H1 (cell line): ENCODE measurements at regions not wholly inside any gene's neighbourhood (a gene's known extent, or its start where the extent isn't known, plus 50 kb on each side); places are given as distances from the start of the nearest gene placed in this dataset.

Source experiments
- CTCF ChIA-PET: fragments of 300-600 bp; sonication (Branson Sonifier 250); formaldehyde crosslinking; loops from one replicate; lab custom pipeline; 2021; ENCODE audit not compliant: partially characterized antibody; lab: Charles Lee
- POLR2A ChIA-PET: fragments of 300-600 bp; sonication (Branson Sonifier 250); formaldehyde crosslinking; loops from one replicate; lab custom pipeline; 2021; ENCODE audit warnings: inconsistent platforms; ENCODE audit not compliant: partially characterized antibody; lab: Charles Lee
- DNase-seq, 2 experiments: peaks; one replicate each; pipeline versions ENCODE4 v3.0.0 to v3.0.0-alpha.2; 2010 to 2022; ENCODE audit warnings: low spot score in 2 of 2, low read depth in 1 of 2, mixed read lengths in 1 of 2
- FAIRE-seq: peaks from 2 replicates; lab custom pipeline; 2011; peaks lifted over from hg19 to GRCh38; lab: Jason Lieb, UNC
- H2AFZ ChIP-seq: 2 replicates; pipeline ENCODE4 v1.8.1; 2012; ENCODE audit warnings: low read length, inconsistent platforms
- H2AK5ac ChIP-seq: 2 replicates; pipeline ENCODE4 v1.6.1; 2013; ENCODE audit warnings: low read depth, low read length
- H2BK120ac ChIP-seq: replicated peaks from 2 replicates; pipeline ENCODE3; 2013; ENCODE audit warnings: low read depth, low read length, inconsistent platforms
- H2BK12ac ChIP-seq: 2 replicates; pipeline ENCODE4 v1.6.1; 2013; ENCODE audit warnings: low read depth, low read length
- H2BK15ac ChIP-seq: 2 replicates; pipeline ENCODE4 v1.6.1; 2013; ENCODE audit warnings: low read length
- H2BK20ac ChIP-seq: 2 replicates; pipeline ENCODE4 v1.6.1; 2013; ENCODE audit warnings: low read length
- H2BK5ac ChIP-seq: 2 replicates; pipeline ENCODE4 v1.6.1; 2013; ENCODE audit warnings: low read depth, low read length
- H3K14ac ChIP-seq: 2 replicates; pipeline ENCODE4 v1.6.1; 2013; ENCODE audit warnings: inconsistent platforms; ENCODE audit not compliant: insufficient read length
- H3K18ac ChIP-seq: 2 replicates; pipeline ENCODE4 v1.6.1; 2013; ENCODE audit warnings: low read length; ENCODE audit errors: extremely low read depth
- H3K23ac ChIP-seq: 2 replicates; pipeline ENCODE4 v1.6.1; 2013; ENCODE audit warnings: inconsistent platforms; ENCODE audit not compliant: insufficient read length
- H3K23me2 ChIP-seq: 2 replicates; pipeline ENCODE4 v1.6.1; 2013; ENCODE audit warnings: low read depth, low read length
- H3K27ac ChIP-seq: 2 replicates; pipeline ENCODE4 v1.6.1; 2011; ENCODE audit warnings: low read depth, low read length, inconsistent platforms
- H3K27me3 ChIP-seq, 4 experiments: replicated peaks in 1 of 4; 1 replicate in 1 of 4; 2 replicates in 3 of 4; pipeline versions ENCODE4 v1.6.1 to v1.8.1; 2011 to 2013; ENCODE audit warnings: low read length in 3 of 4, mild to moderate bottlenecking in 3 of 4, inconsistent platforms in 2 of 4, mixed read lengths in 2 of 4, moderate library complexity in 1 of 4; ENCODE audit not compliant: control insufficient read depth in 3 of 4, insufficient read depth in 3 of 4; ENCODE audit errors: extremely low read depth in 1 of 4
- H3K36me3 ChIP-seq, 4 experiments: 2 replicates each; pipeline versions ENCODE4 v1.6.1 to v1.8.1; 2011 to 2013; ENCODE audit warnings: mild to moderate bottlenecking in 4 of 4, low read length in 3 of 4, moderate library complexity in 2 of 4, control low read depth in 1 of 4, inconsistent platforms in 1 of 4; ENCODE audit not compliant: insufficient read depth in 4 of 4, control insufficient read depth in 2 of 4
- H3K4ac ChIP-seq: replicated peaks from 2 replicates; pipeline ENCODE3; 2013; ENCODE audit warnings: low read length, low read depth, mixed read lengths, inconsistent platforms; ENCODE audit not compliant: insufficient read length
- H3K4me1 ChIP-seq, 4 experiments: replicated peaks in 1 of 4; 1 replicate in 1 of 4; 2 replicates in 3 of 4; pipeline versions ENCODE4 v1.6.1 to v1.8.1; 2011 to 2013; ENCODE audit warnings: low read length in 3 of 4, inconsistent platforms in 2 of 4, mixed read lengths in 1 of 4; ENCODE audit not compliant: insufficient read depth in 4 of 4, control insufficient read depth in 3 of 4
- H3K4me2 ChIP-seq, 2 experiments: 2 replicates each; pipeline versions ENCODE4 v1.6.1 to v1.8.1; 2011 to 2013; ENCODE audit warnings: low read depth in 2 of 2, low read length in 2 of 2, control low read depth in 1 of 2, inconsistent platforms in 1 of 2, mild to moderate bottlenecking in 1 of 2; ENCODE audit not compliant: insufficient read depth in 1 of 2
- H3K4me3 ChIP-seq, 4 experiments: fragments of 200-600, 300-600 bp in 1 of 4; sonication (generic), shearing (Covaris generic), sonication (Bioruptor Twin) in 1 of 4; 2 replicates each; pipeline versions ENCODE4 v1.5.1 to v1.8.1; 2011 to 2016; ENCODE audit warnings: low read length in 4 of 4, low read depth in 3 of 4, control low read depth in 2 of 4, inconsistent platforms in 2 of 4, mild to moderate bottlenecking in 2 of 4, mixed read lengths in 1 of 4, moderate library complexity in 1 of 4; ENCODE audit not compliant: insufficient read depth in 2 of 4; ENCODE audit errors: extremely low read depth in 1 of 4
- H3K56ac ChIP-seq: replicated peaks from 2 replicates; pipeline ENCODE3; 2013; ENCODE audit warnings: low read depth, mild to moderate bottlenecking, mixed read lengths, low read length, inconsistent platforms; ENCODE audit not compliant: insufficient read length
- H3K79me1 ChIP-seq: 2 replicates; pipeline ENCODE4 v1.6.1; 2013; ENCODE audit warnings: low read depth, low read length, control low read depth
- H3K79me2 ChIP-seq, 2 experiments: 2 replicates each; pipeline versions ENCODE4 v1.6.1 to v1.8.1; 2012 to 2013; ENCODE audit warnings: low read length in 2 of 2, mild to moderate bottlenecking in 2 of 2, inconsistent platforms in 1 of 2; ENCODE audit not compliant: insufficient read depth in 2 of 2, control insufficient read depth in 1 of 2
- H3K9ac ChIP-seq, 4 experiments: replicated peaks in 1 of 4; 1 replicate in 1 of 4; 2 replicates in 3 of 4; pipeline versions ENCODE4 v1.6.1 to v1.8.1; 2011 to 2013; ENCODE audit warnings: low read depth in 3 of 4, low read length in 3 of 4, control low read depth in 2 of 4, mild to moderate bottlenecking in 2 of 4, moderate library complexity in 2 of 4, inconsistent platforms in 1 of 4; ENCODE audit errors: extremely low read depth in 1 of 4
- H3K9me3 ChIP-seq, 2 experiments: 2 replicates each; pipeline versions ENCODE4 v1.6.1 to v1.8.1; 2012 to 2013; ENCODE audit warnings: mild to moderate bottlenecking in 2 of 2, moderate library complexity in 2 of 2, control low read depth in 1 of 2, inconsistent platforms in 1 of 2, low read depth in 1 of 2, low read length in 1 of 2, mixed read lengths in 1 of 2; ENCODE audit not compliant: insufficient read depth in 2 of 2
- H4K20me1 ChIP-seq, 2 experiments: replicated peaks in 1 of 2; 2 replicates each; pipeline versions ENCODE3 to v1.8.1; 2011 to 2013; ENCODE audit warnings: inconsistent platforms in 2 of 2, low read length in 2 of 2, mild to moderate bottlenecking in 1 of 2; ENCODE audit not compliant: insufficient read depth in 2 of 2, control insufficient read depth in 1 of 2
- H4K5ac ChIP-seq: 2 replicates; pipeline ENCODE4 v1.6.1; 2013; ENCODE audit warnings: low read length, low read depth, mixed read lengths, inconsistent platforms; ENCODE audit not compliant: insufficient read length
- H4K8ac ChIP-seq: 2 replicates; pipeline ENCODE4 v1.8.0; 2013; ENCODE audit warnings: mild to moderate bottlenecking, moderate library complexity, low read length, inconsistent platforms; ENCODE audit not compliant: insufficient read depth; ENCODE audit errors: extremely low read depth
- H4K91ac ChIP-seq: replicated peaks from 2 replicates; pipeline ENCODE3; 2013; ENCODE audit warnings: low read length, mixed read lengths, inconsistent platforms; ENCODE audit not compliant: insufficient read length
- CTBP2 ChIP-seq: IDR thresholded peaks from 2 replicates; pipeline ENCODE4 v1.7.0; 2011; ENCODE audit warnings: borderline replicate concordance, mild to moderate bottlenecking, moderate library complexity, mixed read lengths, low read length; ENCODE audit not compliant: insufficient read depth, insufficient read length
- HDAC6 ChIP-seq: IDR thresholded peaks from one replicate; pipeline ENCODE4 v1.7.1; 2012; ENCODE audit warnings: low read depth, mild to moderate bottlenecking, inconsistent platforms, low read length, moderate library complexity
- WGBS, 2 experiments: shearing (Covaris generic) in 1 of 2; methylation state at CpG; one replicate each; pipeline versions ENCODE4 v1.1.6 to v1.1.7; 2013 to 2015; ENCODE audit warnings: low lambda C conversion rate in 2 of 2, mixed read lengths in 2 of 2, inconsistent platforms in 1 of 2, low coverage in 1 of 2, missing lambda C conversion rate in 1 of 2; ENCODE audit not compliant: insufficient replicate concordance in 2 of 2, insufficient coverage in 1 of 2, insufficient read length in 1 of 2; ENCODE audit errors: extremely low coverage in 1 of 2, missing lambda C conversion rate in 1 of 2; 5-methylcytosine and 5-hydroxymethylcytosine counted together

DNA sequence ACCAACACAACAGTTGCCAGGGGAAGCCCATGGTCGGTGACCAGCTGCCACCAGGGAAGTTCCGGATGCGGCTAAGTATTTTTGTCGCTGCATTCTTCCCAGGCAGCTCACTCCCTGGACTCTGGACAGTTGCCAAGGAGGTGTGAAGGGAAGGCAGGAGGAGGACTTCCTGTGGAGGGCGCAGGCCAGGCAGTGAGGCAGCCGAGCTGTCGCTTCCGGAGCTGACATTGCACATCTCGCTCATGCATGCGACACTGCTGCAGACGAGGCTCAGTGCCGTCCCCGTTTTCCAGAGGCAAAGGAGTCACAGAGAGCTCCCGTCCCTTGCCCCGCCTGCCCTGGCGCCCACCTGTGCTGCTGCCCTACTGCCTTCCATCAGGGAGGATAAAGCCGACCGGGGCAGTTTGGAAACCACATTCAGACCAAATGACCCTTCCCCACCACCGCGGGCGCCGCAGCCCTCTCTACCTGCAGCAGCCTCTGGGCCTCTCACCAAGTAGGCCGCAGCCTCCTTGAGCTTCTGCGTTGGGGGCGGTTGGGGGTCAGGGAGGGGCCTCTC, 81.4 kb downstream of the NENF start:
- Histone ChIP-seq H3K4me1 (peaks cover 1 to 11% (median 7%) of the 10 kb centered on the region in 4 experiments), H2BK12ac (peak overlapping the region; percentile 63; the same call in 1 of the 2 replicates), H2AFZ (no peak overlapping the region; the same call in 1 of the 2 replicates), H2BK15ac (0 out of 2 replicates have a peak overlapping the region, but pooled peaks have one; percentile 5), H3K79me1 (no peaks in the 10 kb centered on the region), H4K8ac (no peak overlapping the region), H3K9me3 (no peaks in the 10 kb centered on the region), H3K79me2 (no peaks in the 10 kb centered on the region), H3K4ac (no peak overlapping the region), H3K14ac (no peak overlapping the region), H4K20me1 (no peaks in the 10 kb centered on the region), H3K27ac (no peak overlapping the region), H3K23ac (no peak overlapping the region), H4K5ac (no peak overlapping the region), H3K4me2 (peak overlapping the region; percentile 47 to 66), H4K91ac (no peak overlapping the region), H3K56ac (no peak overlapping the region), H2BK5ac (no peak overlapping the region), H2BK20ac (0 out of 2 replicates have a peak overlapping the region, but pooled peaks have one; percentile 34), H2BK120ac (no peak overlapping the region), H2AK5ac (no peak overlapping the region), H3K9ac (no peak overlapping the region), H3K36me3 (no peaks in the 10 kb centered on the region), H3K18ac (peak overlapping the region; percentile 36), H3K27me3 (peaks cover 8 to 41% (median 29%) of the 10 kb centered on the region in 4 experiments), H3K4me3 (peak overlapping the region in 1 of 4 experiments; percentile 53; a peak in 2 of 8 replicates), H3K23me2 (no peaks in the 10 kb centered on the region; the same call in 1 of the 2 replicates)
- ChIA-PET POLR2A (interaction anchor here (0.5 to 1.8 kb wide), 5 partner anchors 14 to 343 kb away, joined by 3 to 6 read pairs (median 4); partner anchors contain the start of genes ATF3 and FLVCR1), CTCF (interaction anchor here (0.6 to 5.4 kb wide), 5 partner anchors 15 to 53 kb away, joined by 3 to 30 read pairs (median 6); no protein-coding TSS in a partner anchor)
- WGBS, 2 experiments = 66% methylated on average over 24 of the region's 25 CpGs; no CpG with 5 or more reads in 1 of the 2 experiments
- no peak for FAIRE-seq
- DNase-seq = peak in 1 of 2 experiments; percentile 70
- TF ChIP-seq CTBP2 = no peak
- TF ChIP-seq HDAC6 = no peak
